ENCODE measurements at regions not wholly inside any gene's neighbourhood (a gene's known extent, or its start where the extent isn't known, plus 50 kb on each side); places are given as distances from the start of the nearest gene placed in this dataset.

DNA sequence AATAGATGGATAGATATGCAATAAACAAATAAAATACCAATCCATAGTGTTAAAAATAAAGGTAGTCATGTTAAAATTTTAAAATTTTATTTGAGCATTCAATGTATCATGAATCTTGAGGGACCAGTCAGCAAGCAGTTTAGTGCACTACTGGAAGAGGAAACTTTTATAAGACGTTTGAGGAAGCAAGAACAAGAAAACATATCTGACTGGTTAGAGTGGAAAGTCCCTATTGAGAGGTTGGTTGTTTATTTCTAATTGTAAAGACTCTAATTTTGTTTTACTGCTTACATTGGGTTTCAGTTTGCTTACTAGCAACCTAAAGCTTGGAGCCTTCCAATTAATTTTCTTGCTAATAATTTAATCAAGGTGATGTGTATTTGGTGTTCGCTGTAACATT lies 786.2 kb downstream of the RAB28 start:
- Mint-ChIP-seq H3K4me1 (peaks cover 7% of the 10 kb centered on the region), H3K27ac (no peak overlapping the region), H3K9me3 (ENCODE audit: insufficient read depth) (no peaks in the 10 kb centered on the region), H3K27me3 (no peaks in the 10 kb centered on the region), H3K4me3 (no peak overlapping the region)
- no peaks in the 10 kb centered on the region for H3K4me1 ChIP-seq (ENCODE audit: control insufficient read depth in 2 of 2, insufficient read depth in 2 of 2, low read length in 2 of 2)
- ChIA-PET POLR2A (no interaction called here), CTCF (no interaction called here)
- H3K9ac ChIP-seq (ENCODE audit: low read length): no peak overlapping the region
- intact Hi-C loops (cut with micrococcal nuclease): no loop called here
- no peak for ATAC-seq (ENCODE audit: low read depth)
- no peak for DNase-seq
- no peak overlapping the region for H3K27ac ChIP-seq (ENCODE audit: low read length in 2 of 2)
- no peaks in the 10 kb centered on the region for H3K79me2 ChIP-seq (ENCODE audit: control insufficient read depth, insufficient read depth, low read length)
- no peaks in the 10 kb centered on the region for H3K36me3 ChIP-seq (replicated peaks in 1 of 2; ENCODE audit: control extremely low read depth in 1 of 2, control insufficient read depth in 1 of 2, extremely low read depth in 1 of 2, insufficient read depth in 2 of 2, low read length in 1 of 2)
- H3K9me3 ChIP-seq (ENCODE audit: control extremely low read depth in 1 of 3, control insufficient read depth in 2 of 3, insufficient read depth in 1 of 3, low read length in 2 of 3): no peaks in the 10 kb centered on the region
- no peaks in the 10 kb centered on the region for H3K27me3 ChIP-seq (replicated peaks in 1 of 4; ENCODE audit: control extremely low read depth in 1 of 4, control insufficient read depth in 3 of 4, insufficient read depth in 4 of 4, low read length in 3 of 4)
- 17% methylated on average over 1 of the region's 2 CpGs for WGBS (ENCODE audit: insufficient coverage)
- H2AFZ ChIP-seq (ENCODE audit: insufficient read depth, low read depth, low read length, poor library complexity, severe bottlenecking): no peak overlapping the region
- TF ChIP-seq, protein P1, sequence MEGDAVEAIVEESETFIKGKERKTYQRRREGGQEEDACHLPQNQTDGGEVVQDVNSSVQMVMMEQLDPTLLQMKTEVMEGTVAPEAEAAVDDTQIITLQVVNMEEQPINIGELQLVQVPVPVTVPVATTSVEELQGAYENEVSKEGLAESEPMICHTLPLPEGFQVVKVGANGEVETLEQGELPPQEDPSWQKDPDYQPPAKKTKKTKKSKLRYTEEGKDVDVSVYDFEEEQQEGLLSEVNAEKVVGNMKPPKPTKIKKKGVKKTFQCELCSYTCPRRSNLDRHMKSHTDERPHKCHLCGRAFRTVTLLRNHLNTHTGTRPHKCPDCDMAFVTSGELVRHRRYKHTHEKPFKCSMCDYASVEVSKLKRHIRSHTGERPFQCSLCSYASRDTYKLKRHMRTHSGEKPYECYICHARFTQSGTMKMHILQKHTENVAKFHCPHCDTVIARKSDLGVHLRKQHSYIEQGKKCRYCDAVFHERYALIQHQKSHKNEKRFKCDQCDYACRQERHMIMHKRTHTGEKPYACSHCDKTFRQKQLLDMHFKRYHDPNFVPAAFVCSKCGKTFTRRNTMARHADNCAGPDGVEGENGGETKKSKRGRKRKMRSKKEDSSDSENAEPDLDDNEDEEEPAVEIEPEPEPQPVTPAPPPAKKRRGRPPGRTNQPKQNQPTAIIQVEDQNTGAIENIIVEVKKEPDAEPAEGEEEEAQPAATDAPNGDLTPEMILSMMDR (IDR thresholded peaks at IDR 0.05): no peak
- TF ChIP-seq EZH2 (IDR thresholded peaks at IDR 0.05; ENCODE audit: borderline replicate concordance, insufficient read depth, low read depth, low read length, poor library complexity, severe bottlenecking): no peak
- no peak overlapping the region for H3K4me2 ChIP-seq (replicated peaks; ENCODE audit: low read depth, low read length, poor library complexity, severe bottlenecking)
- no peaks in the 10 kb centered on the region for H4K20me1 ChIP-seq (ENCODE audit: control insufficient read depth, insufficient read depth, low read length, poor library complexity, severe bottlenecking)
- H3K4me3 ChIP-seq (ENCODE audit: control extremely low read depth in 1 of 5, extremely low read depth in 1 of 5, insufficient read depth in 1 of 5, low read depth in 2 of 5, low read length in 4 of 5): no peak overlapping the region

DNA sequence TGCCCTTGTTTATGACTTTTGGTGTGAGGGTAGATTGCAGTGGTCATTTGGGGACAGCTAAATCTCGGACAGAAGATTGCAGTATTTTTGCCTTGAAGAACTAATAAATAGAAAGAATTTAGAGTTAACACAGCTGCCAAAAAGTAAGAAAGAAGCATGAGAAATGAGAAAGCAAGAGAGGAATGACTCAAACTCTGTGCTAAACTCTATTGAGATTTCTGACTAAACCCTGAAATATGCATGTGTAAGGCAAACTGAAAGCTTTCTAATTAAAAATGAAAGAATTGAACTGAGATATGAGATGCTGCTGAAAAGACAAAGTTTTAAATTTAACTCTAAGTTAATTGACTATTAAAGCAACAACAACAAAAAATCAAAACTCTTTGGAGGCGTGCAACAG lies 791.3 kb downstream of the RAB28 start:
- TF ChIP-seq, protein P1 (IDR thresholded peaks at IDR 0.05): no peak
- no peak for TF ChIP-seq EZH2 (IDR thresholded peaks at IDR 0.05; ENCODE audit: borderline replicate concordance, insufficient read depth, low read depth, low read length, poor library complexity, severe bottlenecking)
- no peak for ATAC-seq (ENCODE audit: low read depth)
- intact Hi-C loops (cut with micrococcal nuclease): no loop called here
- Mint-ChIP-seq H3K27ac (no peak overlapping the region), H3K27me3 (no peaks in the 10 kb centered on the region), H3K4me3 (no peak overlapping the region), H3K4me1 (peaks cover 4% of the 10 kb centered on the region), H3K9me3 (ENCODE audit: insufficient read depth) (no peaks in the 10 kb centered on the region)
- CTCF ChIA-PET: no interaction called here
- Histone ChIP-seq H2AFZ (ENCODE audit: insufficient read depth, low read depth, low read length, poor library complexity, severe bottlenecking) (no peak overlapping the region), H3K79me2 (ENCODE audit: control insufficient read depth, insufficient read depth, low read length) (no peaks in the 10 kb centered on the region), H3K4me3 (ENCODE audit: control extremely low read depth in 1 of 5, extremely low read depth in 1 of 5, insufficient read depth in 1 of 5, low read depth in 2 of 5, low read length in 4 of 5) (no peak overlapping the region), H3K4me2 (replicated peaks; ENCODE audit: low read depth, low read length, poor library complexity, severe bottlenecking) (no peak overlapping the region), H3K27ac (ENCODE audit: low read length in 2 of 2) (no peak overlapping the region), H3K9ac (ENCODE audit: low read length) (no peak overlapping the region), H3K36me3 (replicated peaks in 1 of 2; ENCODE audit: control extremely low read depth in 1 of 2, control insufficient read depth in 1 of 2, extremely low read depth in 1 of 2, insufficient read depth in 2 of 2, low read length in 1 of 2) (no peaks in the 10 kb centered on the region), H3K9me3 (ENCODE audit: control extremely low read depth in 1 of 3, control insufficient read depth in 2 of 3, insufficient read depth in 1 of 3, low read length in 2 of 3) (no peaks in the 10 kb centered on the region), H4K20me1 (ENCODE audit: control insufficient read depth, insufficient read depth, low read length, poor library complexity, severe bottlenecking) (no peaks in the 10 kb centered on the region), H3K4me1 (ENCODE audit: control insufficient read depth in 2 of 2, insufficient read depth in 2 of 2, low read length in 2 of 2) (no peaks in the 10 kb centered on the region), H3K27me3 (replicated peaks in 1 of 4; ENCODE audit: control extremely low read depth in 1 of 4, control insufficient read depth in 3 of 4, insufficient read depth in 4 of 4, low read length in 3 of 4) (no peaks in the 10 kb centered on the region)
- DNase-seq: no peak
- 75% methylated on average over 1 of the region's 2 CpGs for WGBS (ENCODE audit: insufficient coverage)
- POLR2A ChIA-PET: no interaction called here

Data from B cell (primary cell).